GM23338 (cell line): ENCODE measurements at regions not wholly inside any gene's neighbourhood (a gene's known extent, or its start where the extent isn't known, plus 50 kb on each side); places are given as distances from the start of the nearest gene placed in this dataset.

Source experiments
- ATAC-seq: fragments of 200-7000 bp; cut with Tn5 transposase; 3 replicates; pipeline ENCODE4 v1.9.1; 2020
- DNase-seq: peaks from one replicate; pipeline ENCODE4 v3.0.0-alpha.2; 2015; ENCODE audit warnings: low spot score
- H2AFZ ChIP-seq: fragments of 200-600 bp; sonication (generic); 2 replicates; pipeline ENCODE4 v1.8.0; 2016; ENCODE audit warnings: antibody characterized with exemption, mild to moderate bottlenecking, moderate library complexity
- H3F3A ChIP-seq: fragments of 200-600 bp; sonication (generic); replicated peaks from 2 replicates; pipeline ENCODE4 v1.8.0; 2017; ENCODE audit warnings: antibody characterized with exemption, mixed run types, low read depth
- H3K27ac ChIP-seq: fragments of 200-600 bp; sonication (generic); 2 replicates; pipeline ENCODE4 v1.6.1; 2016; ENCODE audit warnings: low read depth
- H3K27me3 ChIP-seq: fragments of 200-600 bp; sonication (generic); 2 replicates; pipeline ENCODE4 v1.8.0; 2016; ENCODE audit warnings: mild to moderate bottlenecking, mixed run types, moderate library complexity; ENCODE audit not compliant: insufficient read depth
- H3K36me3 ChIP-seq: fragments of 200-600 bp; sonication (generic); 2 replicates; pipeline ENCODE4 v1.8.0; 2016; ENCODE audit warnings: mild to moderate bottlenecking; ENCODE audit not compliant: insufficient read depth
- H3K4me1 ChIP-seq: fragments of 200-600 bp; sonication (generic); 2 replicates; pipeline ENCODE4 v1.8.0; 2016; ENCODE audit warnings: mild to moderate bottlenecking, moderate library complexity; ENCODE audit not compliant: insufficient read depth
- H3K4me2 ChIP-seq: fragments of 200-600 bp; sonication (generic); 2 replicates; pipeline ENCODE4 v1.7.1; 2017; ENCODE audit warnings: mixed run types
- H3K4me3 ChIP-seq: fragments of 200-600 bp; sonication (generic); 2 replicates; pipeline ENCODE4 v1.6.1; 2016; ENCODE audit warnings: mixed run types
- H3K79me2 ChIP-seq: fragments of 200-600 bp; sonication (generic); replicated peaks from 2 replicates; pipeline ENCODE4 v1.8.0; 2017; ENCODE audit warnings: mild to moderate bottlenecking; ENCODE audit not compliant: insufficient read depth
- H3K9me2 ChIP-seq: fragments of 200-600 bp; sonication (generic); 2 replicates; pipeline ENCODE4 v1.8.0; 2017; ENCODE audit not compliant: insufficient read depth
- H4K20me1 ChIP-seq: fragments of 200-600 bp; sonication (generic); replicated peaks from 2 replicates; pipeline ENCODE4 v1.8.0; 2017; ENCODE audit warnings: mild to moderate bottlenecking; ENCODE audit not compliant: insufficient read depth
- H3K27ac Mint-ChIP-seq: 2 replicates; pipeline ENCODE4 v1.8.0; 2020; ENCODE audit warnings: inconsistent platforms, mild to moderate bottlenecking, moderate library complexity, mixed read lengths
- H3K27me3 Mint-ChIP-seq: 3 replicates; pipeline ENCODE4 v1.8.0; 2022; ENCODE audit warnings: low read depth, mild to moderate bottlenecking, moderate library complexity, mixed read lengths, inconsistent platforms; ENCODE audit not compliant: insufficient read depth, poor library complexity
- H3K36me3 Mint-ChIP-seq: 3 replicates; pipeline ENCODE4 v1.8.0; 2021; ENCODE audit warnings: low read depth, mild to moderate bottlenecking, inconsistent platforms, moderate library complexity, mixed read lengths
- H3K4me1 Mint-ChIP-seq: 3 replicates; pipeline ENCODE4 v1.8.0; 2020; ENCODE audit warnings: mild to moderate bottlenecking, inconsistent platforms, mixed read lengths
- H3K4me3 Mint-ChIP-seq: 3 replicates; pipeline ENCODE4 v1.8.0; 2021; ENCODE audit warnings: moderate library complexity, mild to moderate bottlenecking, inconsistent platforms, mixed read lengths
- H3K9me3 Mint-ChIP-seq: 3 replicates; pipeline ENCODE4 v1.8.0; 2020; ENCODE audit warnings: moderate library complexity, mild to moderate bottlenecking, inconsistent platforms, mixed read lengths
- CREB1 ChIP-seq: fragments of 250-450 bp; sonication (Bioruptor Pico); IDR thresholded peaks from 2 replicates; pipeline ENCODE4 v1.5.0; 2020; ENCODE audit warnings: low read depth, mild to moderate bottlenecking, moderate library complexity
- STAT1 ChIP-seq: IDR thresholded peaks from one replicate; pipeline ENCODE4 v1.6.1; 2016; ENCODE audit warnings: antibody characterized with exemption; ENCODE audit not compliant: unreplicated experiment
- ZNF114 ChIP-seq: fragments of 250-450 bp; sonication (Bioruptor Pico); IDR thresholded peaks from 2 replicates; pipeline ENCODE4 v1.5.0; 2020; ENCODE audit warnings: mild to moderate bottlenecking, moderate library complexity
- ZNF331 ChIP-seq: fragments of 250-450 bp; sonication (Bioruptor Pico); IDR thresholded peaks from 2 replicates; pipeline ENCODE4 v1.5.0; 2020; ENCODE audit warnings: low read depth, mild to moderate bottlenecking, moderate library complexity
- TF ChIP-seq, protein P1 (sequence below): fragments of 250-450 bp; sonication (Bioruptor Pico); IDR thresholded peaks from 2 replicates; pipeline ENCODE4 v1.5.0; 2020; ENCODE audit warnings: mild to moderate bottlenecking, moderate library complexity
- TF ChIP-seq, protein P2 (sequence below): IDR thresholded peaks from 2 replicates; pipeline ENCODE4 v1.6.1; 2016; ENCODE audit warnings: antibody characterized with exemption

DNA sequence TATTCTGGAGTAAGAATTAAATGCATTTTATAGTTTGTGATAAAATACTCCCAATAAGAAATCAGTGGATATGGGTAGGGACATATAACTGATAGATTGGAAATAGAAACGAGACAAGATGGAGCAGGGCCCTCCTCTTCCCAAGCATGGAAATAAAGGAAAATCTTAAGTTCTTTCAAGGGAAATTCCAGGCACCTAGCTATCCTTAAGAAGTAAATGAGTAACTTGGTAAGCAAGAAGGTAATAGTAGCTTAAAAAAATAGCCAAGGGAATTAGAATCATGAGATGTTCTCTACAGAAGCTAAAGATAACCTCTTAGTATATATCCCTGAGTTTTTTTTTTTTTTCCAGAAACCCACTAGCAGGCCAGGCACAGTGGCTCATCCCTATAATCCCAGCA is 105.5 kb upstream of the FAM3C start:
- Histone ChIP-seq H3F3A (no peaks in the 10 kb centered on the region), H3K9me2 (0 out of 2 replicates have a peak, but pooled peaks cover 7% of the 10 kb centered on the region), H3K27me3 (no peaks in the 10 kb centered on the region), H2AFZ (no peak overlapping the region), H3K36me3 (peaks cover 19% of the 10 kb centered on the region), H3K27ac (no peak overlapping the region), H3K4me1 (no peaks in the 10 kb centered on the region), H3K4me3 (no peak overlapping the region), H3K79me2 (no peaks in the 10 kb centered on the region), H3K4me2 (no peak overlapping the region), H4K20me1 (no peaks in the 10 kb centered on the region)
- Mint-ChIP-seq H3K9me3 (peaks cover 48% of the 10 kb centered on the region), H3K4me1 (no peaks in the 10 kb centered on the region), H3K27ac (no peak overlapping the region), H3K4me3 (no peak overlapping the region), H3K36me3 (peaks cover 42% of the 10 kb centered on the region), H3K27me3 (peaks cover 1% of the 10 kb centered on the region)
- TF ChIP-seq ZNF114 (CRISPR knock-in tag): no peak
- TF ChIP-seq, protein P1, sequence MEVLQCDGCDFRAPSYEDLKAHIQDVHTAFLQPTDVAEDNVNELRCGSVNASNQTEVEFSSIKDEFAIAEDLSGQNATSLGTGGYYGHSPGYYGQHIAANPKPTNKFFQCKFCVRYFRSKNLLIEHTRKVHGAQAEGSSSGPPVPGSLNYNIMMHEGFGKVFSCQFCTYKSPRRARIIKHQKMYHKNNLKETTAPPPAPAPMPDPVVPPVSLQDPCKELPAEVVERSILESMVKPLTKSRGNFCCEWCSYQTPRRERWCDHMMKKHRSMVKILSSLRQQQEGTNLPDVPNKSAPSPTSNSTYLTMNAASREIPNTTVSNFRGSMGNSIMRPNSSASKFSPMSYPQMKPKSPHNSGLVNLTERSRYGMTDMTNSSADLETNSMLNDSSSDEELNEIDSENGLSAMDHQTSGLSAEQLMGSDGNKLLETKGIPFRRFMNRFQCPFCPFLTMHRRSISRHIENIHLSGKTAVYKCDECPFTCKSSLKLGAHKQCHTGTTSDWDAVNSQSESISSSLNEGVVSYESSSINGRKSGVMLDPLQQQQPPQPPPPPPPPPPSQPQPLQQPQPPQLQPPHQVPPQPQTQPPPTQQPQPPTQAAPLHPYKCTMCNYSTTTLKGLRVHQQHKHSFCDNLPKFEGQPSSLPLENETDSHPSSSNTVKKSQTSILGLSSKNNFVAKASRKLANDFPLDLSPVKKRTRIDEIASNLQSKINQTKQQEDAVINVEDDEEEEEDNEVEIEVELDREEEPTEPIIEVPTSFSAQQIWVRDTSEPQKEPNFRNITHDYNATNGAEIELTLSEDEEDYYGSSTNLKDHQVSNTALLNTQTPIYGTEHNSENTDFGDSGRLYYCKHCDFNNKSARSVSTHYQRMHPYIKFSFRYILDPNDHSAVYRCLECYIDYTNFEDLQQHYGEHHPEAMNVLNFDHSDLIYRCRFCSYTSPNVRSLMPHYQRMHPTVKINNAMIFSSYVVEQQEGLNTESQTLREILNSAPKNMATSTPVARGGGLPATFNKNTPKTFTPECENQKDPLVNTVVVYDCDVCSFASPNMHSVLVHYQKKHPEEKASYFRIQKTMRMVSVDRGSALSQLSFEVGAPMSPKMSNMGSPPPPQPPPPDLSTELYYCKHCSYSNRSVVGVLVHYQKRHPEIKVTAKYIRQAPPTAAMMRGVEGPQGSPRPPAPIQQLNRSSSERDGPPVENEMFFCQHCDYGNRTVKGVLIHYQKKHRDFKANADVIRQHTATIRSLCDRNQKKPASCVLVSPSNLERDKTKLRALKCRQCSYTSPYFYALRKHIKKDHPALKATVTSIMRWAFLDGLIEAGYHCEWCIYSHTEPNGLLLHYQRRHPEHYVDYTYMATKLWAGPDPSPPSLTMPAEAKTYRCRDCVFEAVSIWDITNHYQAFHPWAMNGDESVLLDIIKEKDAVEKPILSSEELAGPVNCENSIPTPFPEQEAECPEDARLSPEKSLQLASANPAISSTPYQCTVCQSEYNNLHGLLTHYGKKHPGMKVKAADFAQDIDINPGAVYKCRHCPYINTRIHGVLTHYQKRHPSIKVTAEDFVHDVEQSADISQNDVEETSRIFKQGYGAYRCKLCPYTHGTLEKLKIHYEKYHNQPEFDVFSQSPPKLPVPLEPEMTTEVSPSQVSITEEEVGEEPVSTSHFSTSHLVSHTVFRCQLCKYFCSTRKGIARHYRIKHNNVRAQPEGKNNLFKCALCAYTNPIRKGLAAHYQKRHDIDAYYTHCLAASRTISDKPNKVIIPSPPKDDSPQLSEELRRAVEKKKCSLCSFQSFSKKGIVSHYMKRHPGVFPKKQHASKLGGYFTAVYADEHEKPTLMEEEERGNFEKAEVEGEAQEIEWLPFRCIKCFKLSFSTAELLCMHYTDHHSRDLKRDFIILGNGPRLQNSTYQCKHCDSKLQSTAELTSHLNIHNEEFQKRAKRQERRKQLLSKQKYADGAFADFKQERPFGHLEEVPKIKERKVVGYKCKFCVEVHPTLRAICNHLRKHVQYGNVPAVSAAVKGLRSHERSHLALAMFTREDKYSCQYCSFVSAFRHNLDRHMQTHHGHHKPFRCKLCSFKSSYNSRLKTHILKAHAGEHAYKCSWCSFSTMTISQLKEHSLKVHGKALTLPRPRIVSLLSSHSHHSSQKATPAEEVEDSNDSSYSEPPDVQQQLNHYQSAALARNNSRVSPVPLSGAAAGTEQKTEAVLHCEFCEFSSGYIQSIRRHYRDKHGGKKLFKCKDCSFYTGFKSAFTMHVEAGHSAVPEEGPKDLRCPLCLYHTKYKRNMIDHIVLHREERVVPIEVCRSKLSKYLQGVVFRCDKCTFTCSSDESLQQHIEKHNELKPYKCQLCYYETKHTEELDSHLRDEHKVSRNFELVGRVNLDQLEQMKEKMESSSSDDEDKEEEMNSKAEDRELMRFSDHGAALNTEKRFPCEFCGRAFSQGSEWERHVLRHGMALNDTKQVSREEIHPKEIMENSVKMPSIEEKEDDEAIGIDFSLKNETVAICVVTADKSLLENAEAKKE (CRISPR knock-in tag): no peak
- TF ChIP-seq, protein P2, sequence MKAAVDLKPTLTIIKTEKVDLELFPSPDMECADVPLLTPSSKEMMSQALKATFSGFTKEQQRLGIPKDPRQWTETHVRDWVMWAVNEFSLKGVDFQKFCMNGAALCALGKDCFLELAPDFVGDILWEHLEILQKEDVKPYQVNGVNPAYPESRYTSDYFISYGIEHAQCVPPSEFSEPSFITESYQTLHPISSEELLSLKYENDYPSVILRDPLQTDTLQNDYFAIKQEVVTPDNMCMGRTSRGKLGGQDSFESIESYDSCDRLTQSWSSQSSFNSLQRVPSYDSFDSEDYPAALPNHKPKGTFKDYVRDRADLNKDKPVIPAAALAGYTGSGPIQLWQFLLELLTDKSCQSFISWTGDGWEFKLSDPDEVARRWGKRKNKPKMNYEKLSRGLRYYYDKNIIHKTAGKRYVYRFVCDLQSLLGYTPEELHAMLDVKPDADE: no peak
- TF ChIP-seq STAT1: no peak
- no peak for TF ChIP-seq CREB1
- TF ChIP-seq ZNF331 (CRISPR knock-in tag): no peak
- DNase-seq (no peak), ATAC-seq (no peak)
